Activated CD4-positive, alpha-beta memory T cell treated with anti-CD3 and anti-CD28 coated beads for 36 hours (primary cell): ENCODE measurements at regions not wholly inside any gene's neighbourhood (a gene's known extent, or its start where the extent isn't known, plus 50 kb on each side); places are given as distances from the start of the nearest gene placed in this dataset.
A peak's percentile ranks its signal among the peaks of the same experiment; 100 is the strongest.

Source experiments
- CTCF ChIA-PET: fragments of 350-600 bp; sonication (Branson Sonifier 250); formaldehyde crosslinking; loops from one replicate; lab custom pipeline; 2021; ENCODE audit warnings: antibody characterized with exemption, inconsistent platforms; lab: Charles Lee
- POLR2A ChIA-PET: fragments of 350-600 bp; sonication (Branson Sonifier 250); formaldehyde crosslinking; loops from one replicate; lab custom pipeline; 2021; ENCODE audit warnings: antibody characterized with exemption; lab: Charles Lee
- DNase-seq: peaks from one replicate; pipeline ENCODE4 v3.0.0-alpha.2; 2020
- H3K27ac Mint-ChIP-seq: one replicate; pipeline ENCODE4 v1.8.0; 2021; ENCODE audit warnings: mixed read lengths
- H3K27me3 Mint-ChIP-seq: one replicate; pipeline ENCODE4 v1.8.0; 2021; ENCODE audit warnings: mixed read lengths
- H3K36me3 Mint-ChIP-seq: one replicate; pipeline ENCODE4 v1.8.0; 2021; ENCODE audit warnings: mixed read lengths
- H3K4me1 Mint-ChIP-seq: one replicate; pipeline ENCODE4 v1.8.0; 2021; ENCODE audit warnings: low read depth, mixed read lengths
- H3K4me3 Mint-ChIP-seq: one replicate; pipeline ENCODE4 v1.8.0; 2021; ENCODE audit warnings: mild to moderate bottlenecking, mixed read lengths
- H3K9me3 Mint-ChIP-seq: one replicate; pipeline ENCODE4 v1.8.0; 2021; ENCODE audit warnings: mixed read lengths
- intact Hi-C: fragments of 100-400 bp; cut with micrococcal nuclease; formaldehyde crosslinking; loops from one replicate; pipeline ENCODE4 v1.15.1; 2023

- no peak for DNase-seq
- Mint-ChIP-seq H3K9me3 (peaks cover 7% of the 10 kb centered on the region), H3K27ac (no peak overlapping the region), H3K4me3 (no peak overlapping the region), H3K36me3 (no peaks in the 10 kb centered on the region), H3K27me3 (no peaks in the 10 kb centered on the region), H3K4me1 (no peaks in the 10 kb centered on the region)
- ChIA-PET POLR2A (no interaction called here), CTCF (no interaction called here)
- intact Hi-C loops = no loop called here
Observed at GRCh38 chr4:27304751-27305150, 444.1 kb downstream of the STIM2 start.

DNA sequence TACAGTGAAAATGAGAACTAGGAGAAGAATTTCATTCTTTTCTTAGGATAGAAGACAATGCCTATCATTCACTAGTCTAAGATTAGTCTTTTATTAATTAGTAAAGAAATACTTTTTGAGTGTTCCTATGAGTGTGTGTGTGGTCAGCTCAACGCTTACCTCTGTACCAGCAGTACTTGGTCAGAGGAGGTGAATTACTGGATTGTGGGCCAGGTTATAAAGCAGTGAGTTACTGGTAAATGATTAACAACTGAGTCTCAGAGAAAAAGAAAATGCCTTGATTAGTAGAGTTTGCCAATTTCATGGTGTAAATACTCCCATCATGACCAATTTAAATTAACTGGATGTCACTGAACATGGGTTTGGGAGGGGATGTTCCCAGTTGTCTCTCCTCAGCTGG, 444.6 kb downstream of the STIM2 start:
- no peaks in the 10 kb centered on the region for H3K27me3 Mint-ChIP-seq
- no peaks in the 10 kb centered on the region for H3K4me1 Mint-ChIP-seq
- H3K36me3 Mint-ChIP-seq = no peaks in the 10 kb centered on the region
- CTCF ChIA-PET = no interaction called here
- H3K27ac Mint-ChIP-seq = no peak overlapping the region
- POLR2A ChIA-PET = no interaction called here
- H3K4me3 Mint-ChIP-seq = no peak overlapping the region
- intact Hi-C loops = no loop called here
- peaks cover 7% of the 10 kb centered on the region for H3K9me3 Mint-ChIP-seq
- no peak for DNase-seq

DNA sequence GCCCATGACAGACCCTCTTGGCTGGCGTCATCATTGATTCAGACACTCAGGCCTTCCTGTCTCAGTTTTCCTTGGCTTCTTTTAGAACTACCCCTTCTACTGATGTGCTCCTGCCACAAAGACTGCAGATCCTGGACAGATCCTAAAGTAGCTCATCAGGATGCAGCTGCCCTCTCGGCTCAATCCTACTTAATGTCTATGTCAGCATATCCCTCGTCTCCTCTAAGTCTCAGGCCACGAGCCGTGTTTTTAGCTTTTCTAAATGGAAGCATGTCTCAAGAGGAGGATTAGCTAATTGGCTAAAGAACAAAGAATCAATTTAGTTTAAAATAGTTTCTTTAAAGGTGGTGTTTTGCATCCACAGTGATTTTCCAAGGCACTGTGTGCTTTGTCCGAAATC, 447.7 kb downstream of the STIM2 start:
- Mint-ChIP-seq H3K27ac (no peak overlapping the region), H3K9me3 (no peaks in the 10 kb centered on the region), H3K36me3 (no peaks in the 10 kb centered on the region), H3K4me1 (no peaks in the 10 kb centered on the region), H3K4me3 (no peak overlapping the region), H3K27me3 (no peaks in the 10 kb centered on the region)
- ChIA-PET POLR2A (no interaction called here), CTCF (no interaction called here)
- no peak for DNase-seq
- intact Hi-C loops = no loop called here

- CTCF ChIA-PET = no interaction called here
- intact Hi-C loops = no loop called here
- no peaks in the 10 kb centered on the region for H3K36me3 Mint-ChIP-seq
- H3K9me3 Mint-ChIP-seq = no peaks in the 10 kb centered on the region
- no peak for DNase-seq
- no peaks in the 10 kb centered on the region for H3K27me3 Mint-ChIP-seq
- H3K27ac Mint-ChIP-seq = no peak overlapping the region
- no peaks in the 10 kb centered on the region for H3K4me1 Mint-ChIP-seq
- POLR2A ChIA-PET = no interaction called here
- no peak overlapping the region for H3K4me3 Mint-ChIP-seq
Observed at GRCh38 chr4:27315625-27316024, 455.0 kb downstream of the STIM2 start.

DNA sequence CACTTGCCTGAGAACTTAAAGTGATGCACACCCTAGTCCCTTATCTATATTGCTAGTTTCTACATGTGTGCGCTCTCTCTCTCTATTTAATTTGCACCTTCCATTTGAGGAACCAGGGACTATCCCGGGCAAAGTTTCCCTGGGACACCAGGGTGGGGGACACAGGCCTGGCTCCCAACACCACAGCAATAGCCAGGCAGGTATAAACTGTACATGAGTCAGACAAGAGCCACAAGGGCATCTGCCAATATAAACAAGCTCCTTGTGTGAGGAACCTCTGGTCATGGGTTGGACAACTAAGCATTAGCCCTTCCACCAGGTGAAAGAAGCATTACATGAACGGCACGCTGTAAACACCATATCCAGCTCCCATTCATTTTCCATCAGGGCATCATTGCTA, 455.5 kb downstream of the STIM2 start:
- no peak overlapping the region for H3K27ac Mint-ChIP-seq
- DNase-seq = no peak
- no peaks in the 10 kb centered on the region for H3K27me3 Mint-ChIP-seq
- CTCF ChIA-PET = no interaction called here
- no peak overlapping the region for H3K4me3 Mint-ChIP-seq
- POLR2A ChIA-PET = no interaction called here
- no peaks in the 10 kb centered on the region for H3K4me1 Mint-ChIP-seq
- intact Hi-C loops = no loop called here
- H3K9me3 Mint-ChIP-seq = no peaks in the 10 kb centered on the region
- H3K36me3 Mint-ChIP-seq = no peaks in the 10 kb centered on the region

DNA sequence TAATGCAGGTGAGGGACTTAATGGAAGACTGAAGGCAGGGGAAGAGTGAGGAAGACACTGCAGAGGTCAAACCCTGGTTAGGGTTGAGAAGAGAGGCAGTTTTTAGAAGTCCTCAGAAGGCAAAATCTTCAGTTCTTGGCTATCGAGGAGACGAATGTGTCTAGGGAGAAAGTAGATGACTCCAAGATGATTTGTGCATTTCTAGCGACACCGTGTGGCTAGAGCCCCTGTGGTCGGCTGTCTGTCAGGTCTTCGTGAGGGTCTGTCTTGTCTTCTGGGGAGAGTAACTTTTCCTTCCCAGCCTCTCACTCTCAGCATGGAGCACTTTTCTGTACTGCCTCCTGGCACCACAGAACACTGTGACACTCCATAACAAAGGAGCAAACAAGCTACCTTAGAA, 458.1 kb downstream of the STIM2 start:
- Mint-ChIP-seq H3K27ac (no peak overlapping the region), H3K36me3 (no peaks in the 10 kb centered on the region), H3K4me3 (no peak overlapping the region), H3K4me1 (no peaks in the 10 kb centered on the region), H3K27me3 (no peaks in the 10 kb centered on the region), H3K9me3 (no peaks in the 10 kb centered on the region)
- intact Hi-C loops = loop anchor here (1.0 kb wide), 1 partner anchor 270 kb away; no protein-coding TSS in a partner anchor
- ChIA-PET POLR2A (no interaction called here), CTCF (interaction anchor here (1.0 kb wide), 1 partner anchor 270 kb away, joined by 3 read pairs; no protein-coding TSS in a partner anchor)
- peak; percentile 20 for DNase-seq

GRCh38 chr4:27326991-27327390, 466.4 kb downstream of the STIM2 start:
- CTCF ChIA-PET = no interaction called here
- no peaks in the 10 kb centered on the region for H3K4me1 Mint-ChIP-seq
- no peaks in the 10 kb centered on the region for H3K36me3 Mint-ChIP-seq
- POLR2A ChIA-PET = no interaction called here
- H3K9me3 Mint-ChIP-seq = no peaks in the 10 kb centered on the region
- intact Hi-C loops = no loop called here
- no peaks in the 10 kb centered on the region for H3K27me3 Mint-ChIP-seq
- DNase-seq = no peak
- H3K27ac Mint-ChIP-seq = no peak overlapping the region
- no peak overlapping the region for H3K4me3 Mint-ChIP-seq

GRCh38 chr4:27327421-27328181, 467.0 kb downstream of the STIM2 start:
- CTCF ChIA-PET = no interaction called here
- Mint-ChIP-seq H3K36me3 (no peaks in the 10 kb centered on the region), H3K4me1 (no peaks in the 10 kb centered on the region), H3K4me3 (no peak overlapping the region), H3K9me3 (no peaks in the 10 kb centered on the region), H3K27ac (no peak overlapping the region), H3K27me3 (no peaks in the 10 kb centered on the region)
- intact Hi-C loops = no loop called here
- POLR2A ChIA-PET = no interaction called here
- no peak for DNase-seq

DNA sequence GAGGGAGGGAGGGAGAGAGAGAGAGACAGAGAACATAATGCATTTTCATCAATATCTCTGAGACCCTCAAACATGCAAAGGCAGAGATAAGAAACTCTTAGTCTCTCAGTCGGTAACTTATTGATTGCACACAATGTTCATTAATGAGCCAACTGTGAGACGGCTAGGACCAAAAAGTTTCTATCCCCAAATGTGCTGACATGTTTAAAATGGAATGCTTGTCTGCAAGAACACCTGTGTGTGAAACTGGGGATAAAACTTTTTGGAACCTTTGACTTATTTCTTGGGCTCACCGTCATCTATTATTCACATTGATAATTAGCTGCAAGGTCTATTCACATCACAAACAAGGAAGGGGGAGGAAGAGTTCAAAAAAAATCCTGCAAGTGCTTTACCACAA, 477.9 kb downstream of the STIM2 start:
- Mint-ChIP-seq H3K27ac (no peak overlapping the region), H3K4me3 (no peak overlapping the region), H3K4me1 (no peaks in the 10 kb centered on the region), H3K9me3 (peaks cover 3% of the 10 kb centered on the region), H3K36me3 (no peaks in the 10 kb centered on the region), H3K27me3 (no peaks in the 10 kb centered on the region)
- intact Hi-C loops = no loop called here
- no peak for DNase-seq
- POLR2A ChIA-PET = no interaction called here
- CTCF ChIA-PET = no interaction called here

DNA sequence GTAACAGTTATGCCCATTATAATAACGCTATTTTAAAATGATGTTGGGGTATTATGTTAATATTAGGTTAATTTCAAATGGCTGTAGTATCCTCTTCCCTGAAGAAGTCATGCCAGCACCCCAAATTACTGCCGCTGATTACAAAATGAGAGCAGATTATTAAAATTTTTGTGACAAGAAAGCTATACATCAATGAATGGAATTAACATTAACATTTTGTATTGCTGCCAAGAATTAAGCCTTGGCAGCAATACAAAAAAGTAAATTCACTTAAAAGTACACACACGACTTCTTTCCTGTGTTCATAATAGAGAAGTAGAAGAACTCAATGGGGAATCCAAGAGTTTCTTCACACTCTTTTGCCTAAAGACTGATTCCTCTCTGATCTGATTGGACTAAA, 482.8 kb downstream of the STIM2 start:
- Mint-ChIP-seq H3K4me1 (no peaks in the 10 kb centered on the region), H3K27ac (no peak overlapping the region)

GRCh38 chr4:27350161-27350560, 489.5 kb downstream of the STIM2 start:
- Mint-ChIP-seq H3K27me3 (no peaks in the 10 kb centered on the region), H3K27ac (no peak overlapping the region), H3K9me3 (peaks cover 11% of the 10 kb centered on the region), H3K36me3 (no peaks in the 10 kb centered on the region), H3K4me1 (no peaks in the 10 kb centered on the region), H3K4me3 (no peak overlapping the region)
- DNase-seq = no peak
- CTCF ChIA-PET = no interaction called here
- intact Hi-C loops = no loop called here
- POLR2A ChIA-PET = no interaction called here

More for the DNA sequence above, 482.8 kb downstream of the STIM2 start:
- CTCF ChIA-PET = no interaction called here
- intact Hi-C loops = no loop called here
- no peak for DNase-seq
- POLR2A ChIA-PET = no interaction called here
- H3K4me3 Mint-ChIP-seq = no peak overlapping the region
- H3K27me3 Mint-ChIP-seq = no peaks in the 10 kb centered on the region
- H3K9me3 Mint-ChIP-seq = no peaks in the 10 kb centered on the region
- H3K36me3 Mint-ChIP-seq = no peaks in the 10 kb centered on the region

DNA sequence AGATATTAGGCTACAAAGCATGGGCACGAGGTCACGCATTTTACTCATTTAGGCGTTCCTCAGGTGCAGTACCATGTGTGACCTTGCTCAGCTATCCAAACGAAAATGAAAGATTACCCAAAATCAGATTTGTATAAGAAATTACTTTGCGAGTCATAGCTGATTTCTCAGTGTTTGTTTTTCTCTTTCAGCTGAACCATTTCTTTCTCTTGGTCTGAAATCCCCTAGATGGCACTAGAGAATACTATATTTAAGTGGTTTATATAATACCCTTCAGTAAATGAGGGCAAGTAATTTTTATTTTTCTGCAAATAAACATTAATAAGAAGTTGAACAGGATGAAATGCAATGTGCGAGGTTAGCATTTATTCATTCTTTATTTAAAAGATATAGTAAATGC, 496.6 kb downstream of the STIM2 start:
- Mint-ChIP-seq H3K36me3 (no peaks in the 10 kb centered on the region), H3K9me3 (peaks cover 8% of the 10 kb centered on the region), H3K27me3 (no peaks in the 10 kb centered on the region), H3K4me3 (no peak overlapping the region), H3K27ac (no peak overlapping the region), H3K4me1 (no peaks in the 10 kb centered on the region)
- intact Hi-C loops = no loop called here
- ChIA-PET CTCF (no interaction called here), POLR2A (no interaction called here)
- no peak for DNase-seq

DNA sequence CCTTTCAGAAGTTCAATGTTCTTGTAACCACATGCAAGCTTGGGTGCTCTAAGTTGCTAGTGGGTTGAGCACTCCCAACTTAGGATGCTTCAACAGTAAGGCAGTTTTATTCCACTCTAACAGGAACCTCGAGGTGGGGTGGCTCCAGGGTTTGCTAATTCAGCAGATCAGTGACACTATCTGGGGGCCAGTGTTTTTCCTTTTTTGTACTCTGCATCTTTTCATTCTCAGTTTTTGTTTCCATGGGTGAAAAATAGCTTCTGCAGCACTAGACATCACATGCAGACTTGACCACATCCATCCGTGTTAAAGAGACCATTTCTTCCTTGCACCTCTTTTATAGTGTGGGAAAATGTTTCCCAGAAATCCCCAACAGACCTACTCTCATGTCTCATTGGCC, 497.6 kb downstream of the STIM2 start:
- Mint-ChIP-seq H3K4me3 (no peak overlapping the region), H3K9me3 (peaks cover 8% of the 10 kb centered on the region), H3K36me3 (no peaks in the 10 kb centered on the region), H3K27me3 (no peaks in the 10 kb centered on the region), H3K27ac (no peak overlapping the region), H3K4me1 (no peaks in the 10 kb centered on the region)
- intact Hi-C loops = no loop called here
- POLR2A ChIA-PET = interaction anchor here (0.6 kb wide), 1 partner anchor 28 kb away, joined by 4 read pairs; no protein-coding TSS in a partner anchor
- DNase-seq = no peak
- CTCF ChIA-PET = no interaction called here
